HG02763 (cell line): ENCODE measurements at regions not wholly inside any gene's neighbourhood (a gene's known extent, or its start where the extent isn't known, plus 50 kb on each side); places are given as distances from the start of the nearest gene placed in this dataset.
"Not testable (repeated sequence)": the region's sequence is repeated elsewhere in the genome, so short reads cannot be mapped to it uniquely, and the experiment has no call there.

Experiments
- ATAC-seq: cut with Tn5 transposase; IDR thresholded peaks from one replicate; pipeline ENCODE4 v1.9.1; 2021; ENCODE audit warnings: mild to moderate bottlenecking, moderate library complexity; ENCODE audit not compliant: unreplicated experiment

GRCh38 chr6:147667082-147667481 lies 158.6 kb downstream of the SAMD5 start:
- no peak for ATAC-seq

- no peak for ATAC-seq
Measured at GRCh38 chr6:147674099-147674498, 165.6 kb downstream of the SAMD5 start.

- no peak for ATAC-seq
Measured at GRCh38 chr6:147674794-147675193, 166.3 kb downstream of the SAMD5 start.

DNA sequence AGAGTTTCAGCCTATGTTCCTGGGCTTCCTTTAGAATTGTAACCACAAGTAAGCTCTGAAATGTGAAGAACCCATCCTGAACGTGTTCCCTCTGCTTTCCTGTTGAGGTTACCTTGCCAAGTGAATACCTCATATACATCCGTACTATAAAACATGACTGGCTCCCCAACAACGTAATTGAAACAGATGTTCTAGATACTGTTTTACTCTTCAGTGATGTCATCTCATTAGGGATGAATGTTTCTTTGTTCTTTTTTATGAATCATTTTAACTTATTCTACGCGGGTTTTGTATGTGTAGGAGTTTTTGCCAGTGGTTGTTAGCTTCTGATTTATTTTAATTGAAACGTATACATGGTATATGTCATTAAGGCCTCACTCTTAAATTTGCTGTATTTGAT lies 166.8 kb downstream of the SAMD5 start:
- ATAC-seq = no peak

DNA sequence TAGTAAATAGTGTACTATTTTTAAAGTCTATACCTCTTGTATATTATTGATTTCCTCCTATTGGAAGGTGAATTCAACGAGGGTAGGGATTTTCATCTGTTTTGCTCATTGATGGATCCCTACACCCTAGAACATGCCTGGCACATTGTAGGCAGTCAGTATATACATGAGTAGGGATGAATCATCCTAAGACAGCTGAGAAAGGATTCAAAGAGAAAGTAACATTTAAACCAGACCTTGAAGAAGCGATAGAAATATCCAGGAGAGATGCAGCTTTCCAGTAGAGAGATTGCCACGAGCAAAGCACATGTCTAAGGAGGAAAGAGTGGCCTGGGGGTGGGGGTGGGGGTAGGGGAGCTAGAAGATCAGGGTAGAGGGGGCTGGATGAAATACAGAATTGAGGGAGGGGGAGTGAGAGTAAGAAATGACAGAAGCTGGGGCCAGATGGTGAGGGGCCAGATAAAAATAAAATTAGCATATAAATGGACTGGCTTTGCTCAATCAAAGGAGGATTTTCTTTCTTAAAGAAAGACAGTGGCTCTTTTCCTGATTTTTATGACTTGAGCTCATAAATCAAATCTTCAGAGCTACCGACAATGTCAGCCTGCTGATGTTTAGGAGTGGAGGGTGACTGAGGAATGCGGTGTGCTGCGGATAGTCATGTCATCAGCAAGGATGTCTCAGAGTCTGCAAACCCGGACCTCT lies 168.2 kb downstream of the SAMD5 start:
- no peak for ATAC-seq

DNA sequence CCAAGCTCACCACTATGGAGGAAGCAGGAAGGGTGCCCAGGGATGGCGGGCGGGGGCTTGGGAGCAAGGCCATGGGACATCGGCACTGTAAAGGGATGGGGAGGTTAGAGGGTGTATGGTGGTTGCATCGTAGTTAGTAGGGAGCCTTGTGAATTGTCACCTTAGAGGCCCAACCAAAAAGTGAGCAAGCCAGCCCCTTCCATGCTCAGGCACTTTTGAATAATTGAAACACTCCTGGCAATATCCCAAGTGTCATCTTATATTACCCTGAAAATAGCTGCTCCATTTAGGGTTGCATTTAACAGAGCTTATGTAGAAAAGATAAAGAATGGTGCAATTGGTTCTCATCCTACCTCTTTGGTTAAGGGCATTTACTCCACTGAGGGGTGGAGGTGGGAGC lies 169.2 kb downstream of the SAMD5 start:
- ATAC-seq = no peak

GRCh38 chr6:147678253-147678652 lies 169.8 kb downstream of the SAMD5 start:
- ATAC-seq = no peak

- no peak for ATAC-seq
Measured at GRCh38 chr6:147684906-147685305, 176.4 kb downstream of the SAMD5 start.

- no peak for ATAC-seq
Measured at GRCh38 chr6:147689398-147689797, 180.9 kb downstream of the SAMD5 start.

DNA sequence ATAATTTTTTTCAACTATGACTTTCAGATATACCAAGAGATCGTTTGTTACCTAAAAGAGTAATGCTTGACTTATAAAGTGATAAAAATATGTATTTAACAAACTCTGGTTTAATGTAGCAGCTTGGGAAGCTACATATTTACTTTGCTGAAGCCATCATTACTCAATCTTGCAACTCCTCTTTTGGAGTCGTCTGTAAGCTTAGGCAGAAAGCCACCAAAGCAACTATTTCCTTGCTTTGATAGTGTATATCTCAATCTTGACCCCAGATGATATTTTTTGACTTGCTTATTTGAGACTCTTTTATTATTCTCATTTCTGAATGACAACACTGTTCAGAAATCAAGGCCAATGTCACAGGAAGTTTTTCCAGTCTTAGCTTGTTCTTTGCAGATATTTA lies 183.0 kb downstream of the SAMD5 start:
- ATAC-seq = no peak

GRCh38 chr6:147693181-147693580 lies 184.7 kb downstream of the SAMD5 start:
- no peak for ATAC-seq

DNA sequence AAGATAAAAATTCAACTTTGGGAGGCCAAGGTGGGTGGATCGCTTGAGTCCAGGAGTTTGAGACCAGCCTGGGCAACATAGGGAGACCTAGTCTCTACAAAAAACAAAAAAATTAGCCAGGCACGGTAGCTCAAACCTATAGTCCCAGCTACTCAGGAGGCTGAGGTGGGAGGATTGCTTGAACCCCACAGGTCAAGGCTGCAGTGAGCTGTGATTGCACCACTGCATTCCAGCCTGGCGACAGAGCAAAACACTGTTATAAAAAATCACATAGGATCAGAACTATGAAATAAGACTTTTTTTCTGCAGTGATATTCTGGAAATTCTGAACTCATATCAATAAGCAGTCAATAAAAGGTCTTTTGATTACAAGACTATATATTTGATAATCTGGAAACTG lies 186.1 kb downstream of the SAMD5 start:
- ATAC-seq = not testable (repeated sequence)

- ATAC-seq = no peak
Measured at GRCh38 chr6:147695819-147696218, 187.3 kb downstream of the SAMD5 start.

- no peak for ATAC-seq
Measured at GRCh38 chr6:147699140-147699539, 190.7 kb downstream of the SAMD5 start.

DNA sequence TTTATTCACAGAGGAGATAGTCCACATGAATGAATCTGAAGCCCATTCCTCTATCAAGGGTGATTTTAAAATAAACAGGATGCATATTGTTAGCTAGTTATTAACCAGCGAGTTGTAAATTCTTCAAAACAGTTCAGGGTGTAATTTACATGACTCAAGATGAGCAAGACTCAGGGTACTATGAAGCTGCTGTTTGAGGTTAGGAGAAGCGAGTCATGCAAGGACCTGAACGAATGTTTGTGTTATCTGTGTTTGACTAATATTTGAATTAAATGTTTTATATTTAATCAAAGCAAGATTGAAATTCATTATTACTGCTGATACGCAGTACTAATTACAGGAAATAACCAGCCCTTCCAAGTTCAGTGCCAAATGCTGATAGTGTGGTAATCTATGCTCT lies 191.1 kb downstream of the SAMD5 start:
- ATAC-seq = no peak

DNA sequence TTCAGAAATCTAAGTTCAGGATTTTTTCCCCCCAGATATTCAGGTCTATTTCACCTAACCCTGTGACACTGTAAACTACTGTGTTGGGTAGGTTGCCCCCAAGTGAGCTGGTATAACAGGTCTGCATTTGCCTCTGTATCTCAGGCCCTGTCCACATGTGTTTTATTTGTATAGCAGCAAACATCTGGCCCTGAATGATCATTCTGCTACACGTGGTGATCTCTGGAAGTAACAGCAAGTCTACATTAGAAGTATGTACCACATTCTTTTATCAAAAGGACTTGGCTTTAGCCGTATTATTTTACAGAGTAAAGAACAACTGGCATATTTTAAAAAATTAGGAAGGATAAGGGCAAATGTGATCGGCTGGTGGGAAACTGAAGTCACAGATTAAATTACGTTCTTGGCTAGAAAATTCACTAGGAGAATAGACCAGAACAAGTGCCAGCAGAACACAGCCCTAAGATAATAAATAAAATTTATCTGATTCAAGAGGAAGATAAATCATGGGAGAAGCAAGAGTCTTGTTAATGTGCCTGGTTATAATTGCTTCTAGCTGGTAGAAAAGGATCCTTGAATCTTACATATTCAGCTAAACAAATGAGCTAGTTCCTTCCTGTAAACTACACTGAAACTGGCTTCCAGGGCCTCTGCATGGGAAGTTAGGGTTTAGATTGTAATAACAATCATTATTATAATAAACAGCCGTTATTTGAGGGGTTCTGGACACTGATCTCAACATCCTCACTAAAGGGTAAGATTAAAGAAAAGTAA lies 192.1 kb downstream of the SAMD5 start:
- no peak for ATAC-seq

- no peak for ATAC-seq
Measured at GRCh38 chr6:147704691-147705090, 196.2 kb downstream of the SAMD5 start.

GRCh38 chr6:147707524-147707923 lies 199.0 kb downstream of the SAMD5 start:
- ATAC-seq = no peak

GRCh38 chr6:147708170-147708569 lies 199.7 kb downstream of the SAMD5 start:
- no peak for ATAC-seq

DNA sequence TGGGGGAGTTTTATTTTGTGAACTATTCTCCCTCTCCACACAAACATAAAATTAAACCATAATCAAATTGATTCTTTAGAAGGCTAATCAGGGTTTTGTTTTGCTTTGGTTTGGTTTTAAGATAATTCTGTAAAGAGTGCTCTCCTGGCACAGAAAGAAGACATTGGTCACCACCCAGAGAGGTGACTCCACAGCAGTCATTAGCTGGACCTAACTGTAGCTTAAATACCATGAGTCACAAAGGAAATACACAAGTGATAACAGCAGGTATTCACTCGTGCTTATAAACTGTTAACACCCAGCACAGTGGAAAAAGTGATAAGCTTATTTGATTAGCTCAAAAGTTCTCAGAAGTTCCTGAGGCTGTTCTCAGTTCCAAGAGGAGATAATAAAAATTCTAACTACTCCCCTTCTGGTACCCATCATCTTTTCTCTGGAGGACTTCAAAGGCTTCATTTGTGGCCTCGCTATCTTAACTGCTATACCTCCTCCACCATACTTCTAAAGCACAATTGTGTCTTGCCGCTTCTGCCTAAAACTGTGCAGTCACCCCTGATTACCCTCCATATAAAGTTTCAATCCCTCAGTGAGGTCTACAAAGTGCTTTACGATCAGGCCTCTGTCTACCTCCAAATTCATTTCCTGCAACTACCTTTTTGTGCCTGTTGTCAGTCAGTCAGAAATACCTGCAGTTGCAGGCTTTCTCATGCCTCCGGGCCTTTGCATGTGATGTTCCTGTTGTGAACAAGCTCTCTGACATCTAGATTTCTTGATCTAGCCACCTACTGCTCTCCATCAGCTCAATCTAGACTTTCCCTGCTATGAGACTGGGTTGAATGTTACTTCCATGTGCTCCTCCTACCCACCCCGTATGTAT lies 201.1 kb downstream of the SAMD5 start:
- no peak for ATAC-seq

GRCh38 chr6:147710890-147711289 lies 202.4 kb downstream of the SAMD5 start:
- no peak for ATAC-seq

- ATAC-seq = no peak
Measured at GRCh38 chr6:147711476-147711875, 203.0 kb downstream of the SAMD5 start.
